ENCODE measurements at regions not wholly inside any gene's neighbourhood (a gene's known extent, or its start where the extent isn't known, plus 50 kb on each side); places are given as distances from the start of the nearest gene placed in this dataset.

- TF ChIP-seq POLR2A (IDR thresholded peaks at IDR 0.05), result no peak
- TF ChIP-seq CTCF (IDR thresholded peaks at IDR 0.05 in 8 of 11, conservative IDR thresholded peaks at IDR 0.05 in 3 of 11), result no peak
Measured at GRCh38 chr14:25843481-25844470, 754.1 kb downstream of the NOVA1 start.
